Esophagus muscularis mucosa (tissue), 4 donors: ENCODE measurements at regions not wholly inside any gene's neighbourhood (a gene's known extent, or its start where the extent isn't known, plus 50 kb on each side); places are given as distances from the start of the nearest gene placed in this dataset.

Experiments
- DNase-seq: peaks from one replicate; pipeline ENCODE4 v3.0.0-alpha.2; 2017; ENCODE audit errors: extremely low spot score
- H3K27ac ChIP-seq, 4 donors: fragments of 200-600 bp; sonication (generic); replicated peaks in 1 of 4; 1 replicate in 3 of 4; 2 replicates in 1 of 4; pipeline ENCODE4 v1.5.1; 2016 to 2019; ENCODE audit warnings: mild to moderate bottlenecking in 1 of 4
- H3K27me3 ChIP-seq, 4 donors: fragments of 200-600 bp; sonication (generic); one replicate each; pipeline versions ENCODE4 v1.5.1 to v1.6.0; 2016 to 2019
- H3K36me3 ChIP-seq, 4 donors: fragments of 200-600 bp; sonication (generic); one replicate each; pipeline ENCODE4 v1.5.1; 2016 to 2019
- H3K4me1 ChIP-seq, 4 donors: fragments of 200-600 bp; sonication (generic); one replicate each; pipeline ENCODE4 v1.5.1; 2016 to 2019
- H3K4me3 ChIP-seq, 4 donors: fragments of 200-600 bp; sonication (generic); 1 replicate in 2 of 4; 2 replicates in 2 of 4; pipeline ENCODE4 v1.5.1; 2016 to 2019; ENCODE audit warnings: mild to moderate bottlenecking in 4 of 4, moderate library complexity in 1 of 4
- H3K9me3 ChIP-seq, 4 donors: fragments of 200-600 bp; sonication (generic); 1 replicate in 3 of 4; 2 replicates in 1 of 4; pipeline ENCODE4 v1.5.1; 2016 to 2019
- EP300 ChIP-seq: sonication (generic); formaldehyde crosslinking; IDR thresholded peaks from one replicate; pipeline ENCODE4 v1.6.1; 2017; ENCODE audit warnings: antibody characterized with exemption
- POLR2A ChIP-seq: fragments of 450-650 bp; IDR thresholded peaks from one replicate; pipeline ENCODE4 v1.6.1; 2017; ENCODE audit warnings: antibody characterized with exemption, moderate library complexity, mild to moderate bottlenecking, low read depth
- POLR2AphosphoS5 ChIP-seq, 2 donors: sonication (generic); formaldehyde crosslinking; IDR thresholded peaks; one replicate each; pipeline ENCODE4 v1.6.1; 2017; ENCODE audit warnings: antibody characterized with exemption in 2 of 2
- WGBS: methylation state at CpG from one replicate; pipeline ENCODE4 v1.1.5; 2018; 5-methylcytosine and 5-hydroxymethylcytosine counted together
- intact Hi-C: fragments of 100-400 bp; cut with DNase I; formaldehyde crosslinking; loops from one replicate; pipeline ENCODE4 v1.15.1; 2023
- TF ChIP-seq, protein P1 (sequence below), 3 experiments: fragments of 200-600 bp in 2 of 3; fragments of 450-650 bp in 1 of 3; sonication (generic) in 2 of 3; IDR thresholded peaks; one replicate each; pipeline ENCODE4 v1.5.1; 2017 to 2019; ENCODE audit warnings: antibody characterized with exemption in 3 of 3, mild to moderate bottlenecking in 2 of 3, moderate library complexity in 1 of 3

DNA sequence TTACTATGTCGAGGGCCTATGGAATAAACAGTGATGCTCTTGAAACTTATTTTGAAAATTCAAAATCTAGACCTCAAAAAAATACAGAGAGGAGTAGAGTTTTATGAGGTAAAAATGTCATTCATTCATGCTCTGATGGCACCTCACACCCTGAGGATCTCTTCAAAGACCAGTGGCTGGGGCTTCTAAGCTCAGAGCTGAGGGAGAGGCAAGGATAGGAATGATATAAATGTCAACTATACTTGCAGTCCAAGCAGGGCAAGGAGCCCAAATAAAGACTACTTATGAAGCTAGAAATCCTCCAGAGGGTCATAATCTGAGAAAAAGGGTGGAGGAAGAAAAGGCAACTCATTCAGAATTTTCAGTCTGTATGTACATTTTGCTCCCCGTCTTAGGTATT is 136.7 kb upstream of the CARMIL1 start:
- WGBS, result 96% methylated on average over 2 of the region's 2 CpGs
- Histone ChIP-seq H3K27me3 (no peaks in the 10 kb centered on the region), H3K36me3 (no peaks in the 10 kb centered on the region), H3K9me3 (no peaks in the 10 kb centered on the region), H3K4me3 (no peak overlapping the region), H3K4me1 (peaks cover 5 to 18% (median 12%) of the 10 kb centered on the region in 4 donors), H3K27ac (no peak overlapping the region)
- no peak for TF ChIP-seq POLR2A
- no peak for TF ChIP-seq POLR2AphosphoS5 (IDR thresholded peaks at IDR 0.05)
- TF ChIP-seq, protein P1, sequence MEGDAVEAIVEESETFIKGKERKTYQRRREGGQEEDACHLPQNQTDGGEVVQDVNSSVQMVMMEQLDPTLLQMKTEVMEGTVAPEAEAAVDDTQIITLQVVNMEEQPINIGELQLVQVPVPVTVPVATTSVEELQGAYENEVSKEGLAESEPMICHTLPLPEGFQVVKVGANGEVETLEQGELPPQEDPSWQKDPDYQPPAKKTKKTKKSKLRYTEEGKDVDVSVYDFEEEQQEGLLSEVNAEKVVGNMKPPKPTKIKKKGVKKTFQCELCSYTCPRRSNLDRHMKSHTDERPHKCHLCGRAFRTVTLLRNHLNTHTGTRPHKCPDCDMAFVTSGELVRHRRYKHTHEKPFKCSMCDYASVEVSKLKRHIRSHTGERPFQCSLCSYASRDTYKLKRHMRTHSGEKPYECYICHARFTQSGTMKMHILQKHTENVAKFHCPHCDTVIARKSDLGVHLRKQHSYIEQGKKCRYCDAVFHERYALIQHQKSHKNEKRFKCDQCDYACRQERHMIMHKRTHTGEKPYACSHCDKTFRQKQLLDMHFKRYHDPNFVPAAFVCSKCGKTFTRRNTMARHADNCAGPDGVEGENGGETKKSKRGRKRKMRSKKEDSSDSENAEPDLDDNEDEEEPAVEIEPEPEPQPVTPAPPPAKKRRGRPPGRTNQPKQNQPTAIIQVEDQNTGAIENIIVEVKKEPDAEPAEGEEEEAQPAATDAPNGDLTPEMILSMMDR (IDR thresholded peaks at IDR 0.05), result no peak
- no peak for TF ChIP-seq EP300
- no peak for DNase-seq
- intact Hi-C loops, result no loop called here

DNA sequence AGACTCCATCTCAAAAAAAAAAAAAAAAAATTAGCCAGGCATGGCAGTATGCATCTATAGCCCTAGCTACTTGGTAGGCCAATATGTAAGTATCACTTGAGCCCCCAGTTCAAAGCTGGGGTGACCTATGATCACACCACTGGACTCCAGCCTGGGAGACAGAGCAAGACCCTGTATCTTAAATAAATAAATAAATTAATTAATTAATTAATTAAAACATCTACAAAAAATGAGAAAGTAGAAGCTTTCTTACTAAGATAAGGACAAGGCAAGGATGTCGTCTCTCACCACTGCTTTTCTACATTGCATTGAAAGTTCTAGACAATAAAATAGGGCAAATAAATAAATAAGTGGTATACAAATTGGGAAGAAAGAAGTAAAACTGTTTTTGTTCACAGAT is 134.3 kb upstream of the CARMIL1 start:
- H3K9me3 ChIP-seq, result no peaks in the 10 kb centered on the region
- TF ChIP-seq EP300 (no peak), POLR2A (no peak), POLR2AphosphoS5 (IDR thresholded peaks at IDR 0.05) (no peak)
- TF ChIP-seq, protein P1 (IDR thresholded peaks at IDR 0.05), result no peak
- H3K36me3 ChIP-seq, result no peaks in the 10 kb centered on the region
- no peak overlapping the region for H3K4me3 ChIP-seq
- H3K4me1 ChIP-seq, result no peaks in the 10 kb centered on the region
- H3K27ac ChIP-seq, result no peak overlapping the region
- DNase-seq, result no peak
- 96% methylated on average over 1 of the region's 1 CpG for WGBS
- no peaks in the 10 kb centered on the region for H3K27me3 ChIP-seq
- intact Hi-C loops, result no loop called here

DNA sequence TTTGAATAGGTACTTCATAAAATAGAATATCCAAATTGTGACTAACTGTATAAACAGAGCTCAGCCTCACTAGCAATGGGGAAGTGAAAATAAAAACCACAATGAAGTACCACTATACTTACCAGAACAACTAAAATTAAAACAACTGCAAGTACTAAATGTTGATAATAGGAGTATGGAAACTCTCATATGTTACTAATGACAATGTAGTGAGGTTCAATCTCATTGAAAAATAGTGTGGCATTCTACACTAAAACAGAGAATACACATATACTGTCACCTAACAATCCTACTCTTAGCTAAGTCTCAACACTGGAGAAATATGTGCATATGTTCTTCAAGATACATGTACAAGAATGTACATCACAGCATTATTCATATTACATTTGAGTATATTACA is 132.0 kb upstream of the CARMIL1 start:
- intact Hi-C loops, result no loop called here
- no peak overlapping the region for H3K4me3 ChIP-seq
- no peaks in the 10 kb centered on the region for H3K36me3 ChIP-seq
- H3K4me1 ChIP-seq, result no peaks in the 10 kb centered on the region
- TF ChIP-seq POLR2A (no peak), EP300 (no peak), POLR2AphosphoS5 (IDR thresholded peaks at IDR 0.05) (no peak)
- TF ChIP-seq, protein P1 (IDR thresholded peaks at IDR 0.05), result no peak
- no peaks in the 10 kb centered on the region for H3K27me3 ChIP-seq
- H3K27ac ChIP-seq, result no peak overlapping the region
- DNase-seq, result no peak
- H3K9me3 ChIP-seq, result no peaks in the 10 kb centered on the region

DNA sequence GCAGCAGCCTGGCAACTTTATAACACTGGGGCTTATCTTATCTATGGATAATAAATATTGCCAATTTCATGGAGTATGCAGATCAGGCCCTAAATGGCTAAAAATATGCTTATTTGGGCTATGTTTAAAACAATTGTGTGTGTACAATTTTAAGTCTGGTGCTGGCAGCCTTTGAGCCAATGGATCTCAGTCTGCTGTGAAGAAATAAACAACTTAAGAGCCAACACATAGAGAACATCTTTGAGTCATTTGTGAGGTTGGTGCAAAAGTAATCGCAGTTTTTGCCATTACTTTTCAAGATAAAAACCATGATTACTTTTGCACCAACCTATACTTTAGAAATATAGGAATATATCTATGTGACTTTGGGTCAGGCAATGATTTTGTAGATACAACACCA is 129.1 kb upstream of the CARMIL1 start:
- H3K27ac ChIP-seq, result no peak overlapping the region
- no peaks in the 10 kb centered on the region for H3K27me3 ChIP-seq

DNA sequence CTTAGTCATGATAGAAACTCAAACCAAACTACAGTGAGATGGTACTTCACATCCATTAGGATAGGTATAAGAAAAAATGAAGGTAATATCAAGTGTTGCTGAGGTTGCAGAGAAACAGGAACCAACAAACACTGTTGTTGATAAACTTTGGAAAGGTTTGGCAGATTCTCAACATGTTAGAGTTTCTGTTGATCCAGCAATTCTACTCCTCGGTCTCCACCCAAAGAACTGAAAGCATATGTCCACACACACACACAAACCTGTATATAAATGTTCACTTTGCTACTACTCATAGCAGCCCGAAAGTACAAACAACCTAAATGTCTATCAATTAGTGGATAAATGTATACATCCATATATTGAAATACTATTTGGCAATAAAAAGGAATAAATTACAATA is 128.3 kb upstream of the CARMIL1 start:
- TF ChIP-seq POLR2A, result no peak
- TF ChIP-seq EP300, result no peak
- no peak for TF ChIP-seq POLR2AphosphoS5 (IDR thresholded peaks at IDR 0.05)
- TF ChIP-seq, protein P1 (IDR thresholded peaks at IDR 0.05), result no peak

More for the DNA sequence above, 129.1 kb upstream of the CARMIL1 start:
- TF ChIP-seq, protein P1 (IDR thresholded peaks at IDR 0.05), result no peak
- no peak for TF ChIP-seq POLR2AphosphoS5 (IDR thresholded peaks at IDR 0.05)
- TF ChIP-seq EP300, result no peak
- no peak for TF ChIP-seq POLR2A
- intact Hi-C loops, result no loop called here
- H3K36me3 ChIP-seq, result no peaks in the 10 kb centered on the region
- DNase-seq, result no peak
- H3K4me1 ChIP-seq, result no peaks in the 10 kb centered on the region
- no peaks in the 10 kb centered on the region for H3K9me3 ChIP-seq
- WGBS, result 100% methylated on average over 1 of the region's 1 CpG
- no peak overlapping the region for H3K4me3 ChIP-seq

More for the DNA sequence above, 128.3 kb upstream of the CARMIL1 start:
- WGBS, result 90% methylated on average over 2 of the region's 2 CpGs
- H3K4me3 ChIP-seq, result no peak overlapping the region
- H3K9me3 ChIP-seq, result no peaks in the 10 kb centered on the region
- no peaks in the 10 kb centered on the region for H3K36me3 ChIP-seq
- H3K27me3 ChIP-seq, result no peaks in the 10 kb centered on the region
- no peak overlapping the region for H3K27ac ChIP-seq
- intact Hi-C loops, result no loop called here
- H3K4me1 ChIP-seq, result no peaks in the 10 kb centered on the region
- DNase-seq, result no peak
